B cell (primary cell): ENCODE measurements at regions not wholly inside any gene's neighbourhood (a gene's known extent, or its start where the extent isn't known, plus 50 kb on each side); places are given as distances from the start of the nearest gene placed in this dataset.

Experiments
- EZH2 ChIP-seq: IDR thresholded peaks from 2 replicates; pipeline ENCODE4 v1.6.1; 2012; ENCODE audit warnings: borderline replicate concordance, low read depth, mild to moderate bottlenecking, moderate library complexity, low read length; ENCODE audit not compliant: insufficient read depth, poor library complexity, severe bottlenecking
- TF ChIP-seq, protein P1 (sequence below): fragments of 200-600 bp; IDR thresholded peaks from one replicate; pipeline ENCODE4 v1.8.0; 2022; ENCODE audit warnings: antibody characterized with exemption, mild to moderate bottlenecking

DNA sequence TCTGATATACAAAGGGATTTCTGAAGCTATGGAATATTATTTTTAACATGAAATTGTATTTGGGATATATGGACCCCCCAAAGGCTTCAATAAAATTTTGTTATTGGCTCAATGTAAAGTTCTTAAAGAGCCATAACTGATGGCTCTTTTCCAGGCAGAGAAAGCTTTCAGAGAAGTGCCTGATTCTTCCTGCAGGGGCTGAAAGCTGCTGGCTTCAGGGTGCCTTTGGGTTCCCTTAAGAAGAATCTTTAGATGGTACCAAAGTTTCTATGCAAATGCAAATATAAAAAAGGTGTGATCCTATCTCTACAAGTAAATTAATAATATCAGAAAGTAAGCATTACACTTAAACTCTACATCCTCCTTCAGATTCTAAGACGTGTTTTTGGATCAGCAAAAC lies 72.6 kb downstream of the NR2F2 start:
- TF ChIP-seq EZH2 = no peak
- TF ChIP-seq, protein P1, sequence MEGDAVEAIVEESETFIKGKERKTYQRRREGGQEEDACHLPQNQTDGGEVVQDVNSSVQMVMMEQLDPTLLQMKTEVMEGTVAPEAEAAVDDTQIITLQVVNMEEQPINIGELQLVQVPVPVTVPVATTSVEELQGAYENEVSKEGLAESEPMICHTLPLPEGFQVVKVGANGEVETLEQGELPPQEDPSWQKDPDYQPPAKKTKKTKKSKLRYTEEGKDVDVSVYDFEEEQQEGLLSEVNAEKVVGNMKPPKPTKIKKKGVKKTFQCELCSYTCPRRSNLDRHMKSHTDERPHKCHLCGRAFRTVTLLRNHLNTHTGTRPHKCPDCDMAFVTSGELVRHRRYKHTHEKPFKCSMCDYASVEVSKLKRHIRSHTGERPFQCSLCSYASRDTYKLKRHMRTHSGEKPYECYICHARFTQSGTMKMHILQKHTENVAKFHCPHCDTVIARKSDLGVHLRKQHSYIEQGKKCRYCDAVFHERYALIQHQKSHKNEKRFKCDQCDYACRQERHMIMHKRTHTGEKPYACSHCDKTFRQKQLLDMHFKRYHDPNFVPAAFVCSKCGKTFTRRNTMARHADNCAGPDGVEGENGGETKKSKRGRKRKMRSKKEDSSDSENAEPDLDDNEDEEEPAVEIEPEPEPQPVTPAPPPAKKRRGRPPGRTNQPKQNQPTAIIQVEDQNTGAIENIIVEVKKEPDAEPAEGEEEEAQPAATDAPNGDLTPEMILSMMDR = no peak
